ENCODE measurements at regions not wholly inside any gene's neighbourhood (a gene's known extent, or its start where the extent isn't known, plus 50 kb on each side); places are given as distances from the start of the nearest gene placed in this dataset.
"Not testable (repeated sequence)": the region's sequence is repeated elsewhere in the genome, so short reads cannot be mapped to it uniquely, and the experiment has no call there.

DNA sequence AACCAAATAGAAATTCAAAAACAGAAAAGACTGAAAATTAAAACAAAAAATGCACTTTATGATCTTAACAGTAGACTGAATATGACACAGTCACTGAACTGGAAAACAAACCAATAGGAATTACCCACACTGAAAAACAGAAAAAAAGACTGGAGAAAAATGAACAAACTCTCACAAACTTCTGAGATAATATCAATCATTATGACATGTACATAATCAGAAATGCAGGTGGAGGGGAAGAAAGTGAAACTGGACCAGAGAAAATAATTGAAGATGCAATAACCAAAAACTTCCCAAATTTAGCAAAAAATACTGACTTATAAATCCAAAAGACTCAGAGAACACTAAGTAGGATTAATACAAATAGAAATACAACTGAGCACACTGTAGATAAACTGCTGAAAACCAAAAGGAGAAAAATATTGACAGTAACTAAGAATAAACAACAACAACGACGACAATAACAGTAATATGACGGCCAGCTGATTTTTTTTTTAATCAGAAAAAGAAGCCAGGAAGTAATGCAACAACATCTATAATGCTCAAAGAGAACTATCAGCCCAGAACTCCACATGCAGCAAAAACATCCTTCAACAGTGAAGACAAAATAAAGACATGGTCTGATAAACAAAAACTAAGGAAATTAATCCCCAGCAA lies 108.1 kb downstream of the ZFAND4 start:
- no peak for DNase-seq

DNA sequence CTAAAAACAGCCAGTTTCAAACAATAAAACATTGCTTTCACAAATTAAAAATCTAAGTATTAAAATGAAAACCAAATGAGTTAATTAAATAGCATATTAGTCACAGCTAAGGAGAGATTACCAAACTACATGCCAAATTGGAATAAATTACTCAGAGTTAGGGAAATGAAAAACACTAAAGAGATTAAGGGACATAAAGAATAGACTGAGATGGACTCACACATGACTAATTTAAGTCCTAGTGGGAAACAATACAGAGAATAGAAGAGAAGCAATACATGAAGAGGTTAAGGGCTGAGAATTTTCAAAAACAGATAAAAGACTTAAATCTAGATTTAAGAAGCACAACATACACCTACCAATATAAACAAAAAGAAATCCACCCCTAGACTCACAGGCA lies 110.6 kb downstream of the ZFAND4 start:
- no peak for DNase-seq

GRCh38 chr10:45560262-45560661 lies 112.3 kb downstream of the ZFAND4 start:
- no peak for DNase-seq

DNA sequence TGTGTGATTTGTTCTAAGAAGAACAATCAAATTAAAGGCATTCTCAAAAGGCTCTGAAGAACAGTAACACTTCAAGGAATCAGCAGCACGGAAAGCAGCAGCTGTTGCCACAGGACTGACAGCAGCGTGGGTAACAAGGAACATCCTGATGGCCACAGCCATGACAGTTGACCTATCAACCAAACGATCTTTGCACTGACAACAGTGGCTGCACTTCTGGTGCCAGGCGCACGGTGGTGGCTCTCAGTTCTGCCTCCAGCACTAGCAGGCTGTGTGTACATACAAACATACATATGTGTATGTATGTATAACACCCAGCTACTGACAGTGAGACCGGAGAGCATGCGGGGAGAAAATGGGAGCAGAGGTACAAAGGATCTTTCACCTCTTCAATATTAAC lies 114.1 kb downstream of the ZFAND4 start:
- DNase-seq: no peak

DNA sequence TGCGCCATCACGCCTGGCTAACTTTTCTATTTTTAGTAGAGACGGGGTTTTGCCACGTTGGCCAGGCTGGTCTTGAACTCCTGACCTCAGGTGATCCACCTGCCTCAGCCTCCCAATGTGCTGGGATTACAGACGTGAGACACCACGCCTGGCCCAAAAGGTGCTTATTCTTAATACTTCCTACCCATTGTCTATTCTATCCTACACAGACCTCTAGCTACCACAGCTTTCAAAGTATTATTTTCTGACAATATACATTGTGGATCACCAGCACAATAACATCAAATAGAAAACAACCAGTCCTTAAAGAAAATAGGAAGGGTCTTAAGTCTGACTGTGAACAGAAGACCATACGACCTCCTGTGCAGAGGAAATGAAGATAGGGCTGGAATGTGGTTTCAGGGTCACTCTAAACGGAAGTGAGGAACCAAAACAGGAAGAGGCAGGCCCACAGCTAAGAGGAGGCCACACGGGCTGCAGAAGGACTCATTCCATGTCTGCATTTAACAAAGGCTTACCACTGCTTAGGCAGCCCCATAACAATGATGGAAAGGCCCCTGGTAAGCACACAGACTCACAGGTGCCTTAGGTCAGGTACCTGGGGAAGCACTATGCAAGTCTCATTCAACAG lies 115.2 kb downstream of the ZFAND4 start:
- DNase-seq: no peak

DNA sequence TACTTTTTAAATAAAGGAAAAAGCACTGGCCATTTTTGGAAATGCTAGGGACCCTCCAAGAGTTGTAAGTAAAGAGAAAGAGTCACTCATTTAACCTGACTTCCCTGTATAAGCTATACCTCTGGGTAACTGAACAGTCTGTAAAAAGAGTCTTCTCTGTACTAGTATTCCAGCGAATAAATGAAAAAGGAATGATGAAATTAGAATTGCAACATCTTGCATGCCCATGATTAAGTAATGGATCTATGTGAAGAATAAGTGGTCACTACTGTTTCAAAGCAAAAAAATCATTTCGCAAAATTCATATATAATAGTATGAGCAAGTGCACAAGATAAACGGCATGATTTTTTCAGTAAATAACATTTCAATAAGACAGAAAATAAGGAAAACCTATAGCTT lies 116.8 kb downstream of the ZFAND4 start:
- no peak for DNase-seq

DNA sequence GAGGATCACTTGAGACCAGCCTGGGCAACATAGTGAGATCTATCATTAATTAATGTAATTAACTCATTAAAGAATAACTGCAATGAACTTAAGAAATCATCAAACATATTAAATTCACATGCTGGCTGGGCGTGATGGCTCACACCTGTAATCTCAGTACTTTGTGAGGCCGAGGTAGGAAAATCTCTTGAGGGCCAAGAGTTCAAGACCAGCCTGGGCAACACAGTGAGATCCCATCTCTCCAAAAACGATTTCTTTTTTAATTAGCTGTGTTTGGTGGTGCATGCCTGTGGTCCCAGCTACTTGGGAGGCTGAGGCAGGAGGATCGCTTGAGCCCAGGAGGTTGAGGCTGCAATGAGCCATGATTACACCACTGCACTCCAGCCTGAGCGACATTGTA lies 117.2 kb downstream of the ZFAND4 start:
- DNase-seq: not testable (repeated sequence)

GRCh38 chr10:45553613-45554012 lies 119.0 kb downstream of the ZFAND4 start:
- DNase-seq: no peak

- no peak for DNase-seq
Observed at GRCh38 chr10:45553155-45553554, 119.4 kb downstream of the ZFAND4 start.

GRCh38 chr10:45552476-45552875 lies 120.1 kb downstream of the ZFAND4 start:
- no peak for DNase-seq

DNA sequence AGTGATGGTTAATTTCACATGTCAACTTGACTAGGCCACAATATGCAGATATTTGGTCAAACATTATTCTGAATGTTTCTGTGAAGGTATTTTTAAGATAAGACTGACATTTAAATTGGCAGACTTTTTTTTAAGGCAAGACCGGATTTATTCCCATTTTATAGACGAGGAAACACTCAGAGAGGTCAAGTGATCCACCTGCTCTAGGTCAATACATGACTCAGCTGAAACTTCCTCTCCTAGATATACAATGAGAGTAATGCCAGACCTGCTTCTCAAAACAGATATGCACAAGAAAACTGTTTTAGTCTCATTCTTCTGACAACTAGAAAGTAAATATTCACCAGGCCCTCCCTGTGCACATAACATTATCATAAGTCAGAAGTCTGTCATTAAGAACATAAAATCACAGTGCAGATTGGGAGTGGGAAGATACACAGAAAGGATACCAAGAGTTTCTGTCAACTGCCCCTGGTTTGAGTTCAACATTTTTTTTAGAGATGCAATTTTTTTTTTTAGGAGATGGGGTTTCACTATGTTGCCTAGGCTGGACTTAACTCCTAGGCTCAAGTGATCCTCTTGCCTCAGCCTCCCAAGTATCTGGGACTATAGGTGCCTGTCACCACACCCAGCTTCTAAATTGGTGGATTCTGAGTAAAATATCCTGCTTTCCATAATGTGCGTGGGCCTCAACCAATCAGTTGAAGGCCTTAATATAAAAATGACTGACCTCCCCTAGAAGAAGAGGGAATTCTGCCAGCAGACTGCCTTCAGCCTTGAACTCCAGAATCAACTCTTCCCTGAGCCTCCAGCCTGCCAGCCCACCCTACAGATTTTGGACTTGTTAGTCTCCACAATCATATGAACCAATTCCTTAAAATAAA lies 121.4 kb downstream of the ZFAND4 start:
- DNase-seq: no peak

GRCh38 chr10:45548068-45548467 lies 124.5 kb downstream of the ZFAND4 start:
- DNase-seq: no peak

DNA sequence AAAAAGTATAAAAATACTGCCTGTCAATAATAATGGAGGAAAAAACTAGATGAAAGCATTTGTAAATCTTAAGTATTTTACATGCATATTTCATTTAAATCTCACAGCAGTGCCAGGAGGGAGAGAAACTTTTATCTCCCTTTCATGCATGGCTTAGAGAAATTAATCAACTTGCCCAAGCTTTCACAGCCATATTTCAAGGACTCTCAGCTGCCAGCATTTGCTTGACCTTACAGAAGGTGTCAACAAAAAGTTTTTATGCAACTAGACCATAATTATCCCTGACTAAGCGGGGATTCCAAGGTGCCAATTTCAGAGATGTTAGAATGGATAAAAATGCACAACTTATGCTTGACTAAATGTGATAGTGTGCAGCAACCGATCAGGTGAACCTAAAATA lies 125.4 kb downstream of the ZFAND4 start:
- DNase-seq: no peak

DNA sequence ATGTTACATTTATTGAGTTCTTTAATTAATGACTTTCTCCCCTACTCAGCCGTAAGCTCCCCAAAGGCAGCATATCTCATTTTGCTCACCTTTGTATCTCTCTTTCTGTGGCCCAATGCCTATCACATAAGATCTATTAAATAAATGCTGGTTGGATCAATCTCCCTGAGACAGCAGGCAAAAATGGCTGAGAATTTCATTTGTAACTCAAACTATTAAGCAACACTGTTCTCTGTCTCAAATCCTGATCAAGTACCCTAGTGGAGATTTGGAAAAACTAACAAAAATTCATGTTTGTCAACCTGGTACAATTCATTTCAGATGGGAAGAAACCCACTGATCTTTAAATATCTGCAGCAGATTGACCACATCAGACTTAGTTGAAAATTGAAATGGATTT lies 127.4 kb downstream of the ZFAND4 start:
- DNase-seq: no peak

GRCh38 chr10:45544191-45544590 lies 128.4 kb downstream of the ZFAND4 start:
- no peak for DNase-seq

DNA sequence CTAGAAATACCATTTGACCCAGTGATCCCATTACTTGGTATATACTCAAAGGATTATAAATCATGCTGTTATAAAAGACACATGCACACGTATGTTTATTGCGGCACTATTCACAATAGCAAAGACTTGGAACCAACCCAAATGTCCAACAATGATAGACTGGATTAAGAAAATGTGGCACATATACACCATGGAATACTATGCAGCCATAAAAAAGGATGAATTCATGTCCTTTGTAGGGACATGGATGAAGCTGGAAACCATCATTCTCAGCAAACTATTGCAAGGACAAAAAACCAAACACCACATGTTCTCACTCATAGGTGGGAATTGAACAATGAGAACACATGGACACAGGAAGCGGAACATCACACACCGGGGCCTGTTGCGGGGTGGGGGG lies 131.5 kb downstream of the ZFAND4 start:
- DNase-seq: not testable (repeated sequence)

- DNase-seq: not testable (repeated sequence)
Observed at GRCh38 chr10:45540589-45540988, 132.0 kb downstream of the ZFAND4 start.

DNA sequence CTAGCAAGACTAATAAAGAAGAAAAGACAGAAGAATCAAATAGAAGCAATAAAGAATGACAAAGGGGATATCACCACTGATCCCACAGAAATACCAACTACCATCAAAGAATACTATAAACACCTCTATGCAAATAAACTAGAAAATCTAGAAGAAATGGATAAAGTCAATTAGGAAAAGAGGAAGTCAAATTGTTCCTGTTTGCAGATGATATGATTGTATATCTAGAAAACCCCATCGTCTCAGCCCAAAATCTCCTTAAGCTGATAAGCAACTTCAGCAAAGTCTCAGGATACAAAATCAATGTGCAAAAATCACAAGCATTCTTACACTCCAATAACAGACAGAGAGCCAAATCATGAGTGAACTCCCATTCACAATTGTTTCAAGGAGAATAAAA lies 133.0 kb downstream of the ZFAND4 start:
- not testable (repeated sequence) for DNase-seq

DNA sequence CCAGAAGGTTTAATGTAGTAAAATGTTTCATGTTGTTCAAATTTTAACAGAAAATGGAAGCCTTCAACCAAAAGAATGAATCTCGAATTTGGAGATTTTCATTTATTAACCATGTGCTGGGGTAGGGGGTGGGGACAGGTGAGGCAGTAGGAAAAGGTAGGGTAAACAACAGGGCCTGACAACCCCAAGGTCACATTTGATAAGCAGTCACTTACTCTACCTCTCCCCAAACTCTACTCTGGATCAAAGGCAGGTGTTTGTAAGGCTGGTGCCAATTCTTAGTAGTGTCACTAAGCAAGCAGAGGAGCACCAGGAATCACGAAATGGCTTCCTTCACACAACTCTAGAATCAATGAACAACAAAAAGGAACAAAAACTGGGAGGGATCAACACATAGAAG lies 138.0 kb downstream of the ZFAND4 start:
- no peak for DNase-seq

DNA sequence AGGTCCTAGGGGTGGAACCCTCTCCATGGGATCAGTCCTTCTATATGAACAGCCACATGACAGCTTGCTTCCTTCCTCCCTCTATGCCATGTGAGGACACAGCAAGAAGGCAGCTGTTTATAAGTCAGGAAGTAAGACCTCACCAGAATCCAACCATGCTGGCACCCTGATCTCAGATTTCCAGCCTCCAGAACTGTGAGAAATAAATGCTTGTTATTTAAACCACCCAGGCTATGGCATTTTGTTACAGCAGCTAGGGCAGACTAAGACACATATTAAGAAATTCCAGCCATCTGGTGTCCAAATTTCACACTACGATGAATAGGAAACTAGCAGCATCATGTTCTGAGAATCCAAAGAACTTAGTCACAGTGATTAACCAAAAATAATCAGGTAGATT lies 140.1 kb downstream of the ZFAND4 start:
- DNase-seq: no peak

GRCh38 chr10:45526309-45526905 lies 146.2 kb downstream of the ZFAND4 start:
- no peak for DNase-seq

GRCh38 chr10:45520476-45520875 lies 146.5 kb downstream of the ALOX5 start:
- no peak for DNase-seq

DNA sequence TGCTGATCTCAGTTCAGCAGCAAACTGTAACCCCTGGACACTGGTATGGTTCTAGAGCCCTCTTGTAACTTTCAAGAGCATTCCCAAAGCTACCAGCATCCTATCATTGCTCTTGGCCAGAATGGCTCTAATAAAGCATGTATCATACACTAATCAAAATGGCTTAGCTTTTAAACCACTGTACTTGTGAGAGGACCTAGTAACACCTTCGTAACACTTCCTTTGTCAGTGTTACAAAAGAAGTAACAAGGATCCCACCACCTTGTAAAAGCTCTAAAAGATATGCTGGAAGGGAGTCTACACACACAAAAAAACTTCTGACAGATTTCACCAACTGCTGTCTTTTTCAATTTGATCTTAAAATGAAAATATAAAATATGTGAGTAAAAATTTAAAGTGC lies 144.7 kb downstream of the ALOX5 start:
- no peak for DNase-seq

DNA sequence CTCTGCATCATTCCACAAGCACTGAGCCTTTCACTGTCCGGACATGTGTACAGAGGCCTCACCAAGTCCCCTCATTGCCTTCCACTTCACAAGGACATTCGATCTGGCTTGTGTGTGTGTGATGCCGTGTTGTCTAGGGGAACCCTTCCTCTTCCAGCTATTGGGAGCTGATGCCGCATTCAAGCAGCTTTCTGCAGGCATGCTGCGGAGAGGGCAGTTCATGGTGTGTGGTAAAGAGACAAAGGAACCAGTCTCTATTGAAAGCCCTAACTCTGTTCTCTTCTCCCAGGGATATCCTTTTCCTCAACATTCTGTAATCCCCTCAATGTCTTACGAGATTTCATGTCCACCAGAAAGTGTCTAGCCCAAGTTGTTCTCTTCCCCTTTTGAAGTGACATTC lies 141.6 kb downstream of the ALOX5 start:
- DNase-seq: peak in 1 of 3 experiments; percentile 1
